ENCODE measurements at regions not wholly inside any gene's neighbourhood (a gene's known extent, or its start where the extent isn't known, plus 50 kb on each side); places are given as distances from the start of the nearest gene placed in this dataset.

GRCh38 chr1:244207935-244208244 is 156.8 kb downstream of the ZBTB18 start:
- peaks cover 0 to 2% (median 0%) of the 10 kb centered on the region in 4 donors for H3K9me3 ChIP-seq (ENCODE audit: control insufficient read depth in 4 of 4, insufficient read depth in 3 of 4, low read length in 3 of 4)
- no peaks in the 10 kb centered on the region for H3K27me3 ChIP-seq (ENCODE audit: control insufficient read depth in 3 of 3, insufficient read depth in 3 of 3, low read length in 2 of 3)
- DNase-seq (no peak), ATAC-seq (ENCODE audit: insufficient read depth, low FRiP score) (no peak)
- no peak overlapping the region for H3K9ac ChIP-seq (ENCODE audit: insufficient read depth in 1 of 2, low read length in 2 of 2)
- H3K4me3 ChIP-seq = no peak overlapping the region
- peak overlapping the region in 1 of 2 donors; percentile 13 for H3K27ac ChIP-seq (ENCODE audit: low read depth in 1 of 2, low read length in 1 of 2)
- H3K36me3 ChIP-seq (ENCODE audit: control insufficient read depth in 4 of 4, insufficient read depth in 4 of 4, low read length in 4 of 4) = no peaks in the 10 kb centered on the region
- WGBS, 2 donors = 80 to 88% methylated on average over 2 of the region's 2 CpGs
- H3K4me1 ChIP-seq (ENCODE audit: control insufficient read depth in 5 of 5, insufficient read depth in 5 of 5, low read length in 5 of 5) = peaks cover 0 to 16% (median 4%) of the 10 kb centered on the region in 5 donors
- no peak for TF ChIP-seq CTCF (IDR thresholded peaks at IDR 0.05; ENCODE audit: control extremely low read depth, extremely low read depth)

GRCh38 chr1:244209955-244210354 is 158.9 kb downstream of the ZBTB18 start:
- Histone ChIP-seq H3K36me3 (ENCODE audit: control insufficient read depth in 4 of 4, insufficient read depth in 4 of 4, low read length in 4 of 4) (no peaks in the 10 kb centered on the region), H3K27me3 (ENCODE audit: control insufficient read depth in 3 of 3, insufficient read depth in 3 of 3, low read length in 2 of 3) (no peaks in the 10 kb centered on the region)

GRCh38 chr1:244210884-244211558 is 159.9 kb downstream of the ZBTB18 start:
- DNase-seq (peak in 1 of 3 donors; percentile 16), ATAC-seq (ENCODE audit: insufficient read depth, low FRiP score) (no peak)
- 91 to 96% methylated on average over 28 of the region's 28 CpGs for WGBS, 2 donors
- Histone ChIP-seq H3K9me3 (ENCODE audit: control insufficient read depth in 4 of 4, insufficient read depth in 3 of 4, low read length in 3 of 4) (peaks cover 0 to 3% (median 0%) of the 10 kb centered on the region in 4 donors), H3K27ac (ENCODE audit: low read depth in 1 of 2, low read length in 1 of 2) (no peak overlapping the region), H3K27me3 (ENCODE audit: control insufficient read depth in 3 of 3, insufficient read depth in 3 of 3, low read length in 2 of 3) (no peaks in the 10 kb centered on the region), H3K4me1 (ENCODE audit: control insufficient read depth in 5 of 5, insufficient read depth in 5 of 5, low read length in 5 of 5) (peaks cover 0 to 32% (median 7%) of the 10 kb centered on the region in 5 donors), H3K4me3 (no peak overlapping the region), H3K9ac (ENCODE audit: insufficient read depth in 1 of 2, low read length in 2 of 2) (no peak overlapping the region), H3K36me3 (ENCODE audit: control insufficient read depth in 4 of 4, insufficient read depth in 4 of 4, low read length in 4 of 4) (no peaks in the 10 kb centered on the region)
- no peak for TF ChIP-seq CTCF (IDR thresholded peaks at IDR 0.05; ENCODE audit: control extremely low read depth, extremely low read depth)

More at GRCh38 chr1:244209955-244210354, 158.9 kb downstream of the ZBTB18 start:
- TF ChIP-seq CTCF (IDR thresholded peaks at IDR 0.05; ENCODE audit: control extremely low read depth, extremely low read depth) = no peak
- WGBS, 2 donors = 52 to 58% methylated on average over 5 of the region's 5 CpGs
- ATAC-seq (ENCODE audit: insufficient read depth, low FRiP score) = no peak
- DNase-seq = no peak
- Histone ChIP-seq H3K9me3 (ENCODE audit: control insufficient read depth in 4 of 4, insufficient read depth in 3 of 4, low read length in 3 of 4) (peaks cover 0 to 2% (median 0%) of the 10 kb centered on the region in 4 donors), H3K4me3 (no peak overlapping the region), H3K4me1 (ENCODE audit: control insufficient read depth in 5 of 5, insufficient read depth in 5 of 5, low read length in 5 of 5) (peaks cover 0 to 32% (median 7%) of the 10 kb centered on the region in 5 donors), H3K27ac (ENCODE audit: low read depth in 1 of 2, low read length in 1 of 2) (no peak overlapping the region), H3K9ac (ENCODE audit: insufficient read depth in 1 of 2, low read length in 2 of 2) (no peak overlapping the region)

GRCh38 chr1:244211559-244211944 is 160.5 kb downstream of the ZBTB18 start:
- TF ChIP-seq CTCF (IDR thresholded peaks at IDR 0.05; ENCODE audit: control extremely low read depth, extremely low read depth) = no peak
- Histone ChIP-seq H3K9ac (ENCODE audit: insufficient read depth in 1 of 2, low read length in 2 of 2) (no peak overlapping the region), H3K9me3 (ENCODE audit: control insufficient read depth in 4 of 4, insufficient read depth in 3 of 4, low read length in 3 of 4) (peaks cover 0 to 3% (median 0%) of the 10 kb centered on the region in 4 donors), H3K27ac (ENCODE audit: low read depth in 1 of 2, low read length in 1 of 2) (no peak overlapping the region), H3K4me3 (no peak overlapping the region), H3K4me1 (ENCODE audit: control insufficient read depth in 5 of 5, insufficient read depth in 5 of 5, low read length in 5 of 5) (peaks cover 0 to 32% (median 7%) of the 10 kb centered on the region in 5 donors), H3K27me3 (ENCODE audit: control insufficient read depth in 3 of 3, insufficient read depth in 3 of 3, low read length in 2 of 3) (no peaks in the 10 kb centered on the region), H3K36me3 (ENCODE audit: control insufficient read depth in 4 of 4, insufficient read depth in 4 of 4, low read length in 4 of 4) (no peaks in the 10 kb centered on the region)
- DNase-seq (peak in 2 of 3 donors; percentile 29 to 67), ATAC-seq (ENCODE audit: insufficient read depth, low FRiP score) (peak; percentile 64)
- 65 to 85% methylated on average over 5 of the region's 5 CpGs for WGBS, 2 donors

Data from lung (tissue), 11 donors.